ENCODE measurements at regions not wholly inside any gene's neighbourhood (a gene's known extent, or its start where the extent isn't known, plus 50 kb on each side); places are given as distances from the start of the nearest gene placed in this dataset.

- Histone ChIP-seq H3K4me1 (ENCODE audit: control insufficient read depth, insufficient read depth, low read length) (no peaks in the 10 kb centered on the region), H3K27ac (ENCODE audit: low read length) (no peak overlapping the region), H3K4me3 (ENCODE audit: low read length in 2 of 2) (no peak overlapping the region), H3K36me3 (ENCODE audit: control insufficient read depth in 2 of 2, insufficient read depth in 2 of 2, low read length in 2 of 2) (no peaks in the 10 kb centered on the region), H3K9ac (ENCODE audit: low read length in 2 of 2) (no peak overlapping the region), H3K9me3 (ENCODE audit: control insufficient read depth in 2 of 2, low read length in 2 of 2) (peaks cover 0 to 3% of the 10 kb centered on the region in 2 donors), H3K27me3 (ENCODE audit: control insufficient read depth in 1 of 2, insufficient read depth in 2 of 2, low read length in 2 of 2) (peaks cover 0 to 9% of the 10 kb centered on the region in 2 donors)
Observed at GRCh38 chr16:5378531-5378930, 280.9 kb upstream of the EEF2KMT start.

GRCh38 chr16:5377280-5377898, 279.8 kb upstream of the EEF2KMT start:
- Histone ChIP-seq H3K27ac (ENCODE audit: low read length) (no peak overlapping the region), H3K4me1 (ENCODE audit: control insufficient read depth, insufficient read depth, low read length) (no peaks in the 10 kb centered on the region), H3K27me3 (ENCODE audit: control insufficient read depth in 1 of 2, insufficient read depth in 2 of 2, low read length in 2 of 2) (peaks cover 0 to 9% of the 10 kb centered on the region in 2 donors), H3K4me3 (ENCODE audit: low read length in 2 of 2) (no peak overlapping the region), H3K36me3 (ENCODE audit: control insufficient read depth in 2 of 2, insufficient read depth in 2 of 2, low read length in 2 of 2) (no peaks in the 10 kb centered on the region), H3K9me3 (ENCODE audit: control insufficient read depth in 2 of 2, low read length in 2 of 2) (no peaks in the 10 kb centered on the region), H3K9ac (ENCODE audit: low read length in 2 of 2) (no peak overlapping the region)

- Histone ChIP-seq H3K9ac (ENCODE audit: low read length in 2 of 2) (no peak overlapping the region), H3K36me3 (ENCODE audit: control insufficient read depth in 2 of 2, insufficient read depth in 2 of 2, low read length in 2 of 2) (no peaks in the 10 kb centered on the region), H3K9me3 (ENCODE audit: control insufficient read depth in 2 of 2, low read length in 2 of 2) (peaks cover 0 to 3% of the 10 kb centered on the region in 2 donors), H3K4me3 (ENCODE audit: low read length in 2 of 2) (no peak overlapping the region), H3K27me3 (ENCODE audit: control insufficient read depth in 1 of 2, insufficient read depth in 2 of 2, low read length in 2 of 2) (peaks cover 0 to 9% of the 10 kb centered on the region in 2 donors), H3K27ac (ENCODE audit: low read length) (no peak overlapping the region), H3K4me1 (ENCODE audit: control insufficient read depth, insufficient read depth, low read length) (no peaks in the 10 kb centered on the region)
Observed at GRCh38 chr16:5374184-5374583, 276.6 kb upstream of the EEF2KMT start.

- Histone ChIP-seq H3K36me3 (ENCODE audit: control insufficient read depth in 2 of 2, insufficient read depth in 2 of 2, low read length in 2 of 2) (no peaks in the 10 kb centered on the region), H3K4me3 (ENCODE audit: low read length in 2 of 2) (no peak overlapping the region), H3K9me3 (ENCODE audit: control insufficient read depth in 2 of 2, low read length in 2 of 2) (peaks cover 0 to 3% of the 10 kb centered on the region in 2 donors), H3K9ac (ENCODE audit: low read length in 2 of 2) (no peak overlapping the region), H3K4me1 (ENCODE audit: control insufficient read depth, insufficient read depth, low read length) (no peaks in the 10 kb centered on the region), H3K27ac (ENCODE audit: low read length) (no peak overlapping the region), H3K27me3 (ENCODE audit: control insufficient read depth in 1 of 2, insufficient read depth in 2 of 2, low read length in 2 of 2) (no peaks in the 10 kb centered on the region)
Observed at GRCh38 chr16:5367951-5368350, 270.4 kb upstream of the EEF2KMT start.

- H3K9ac ChIP-seq (ENCODE audit: low read length in 2 of 2) = no peak overlapping the region
- no peak overlapping the region for H3K4me3 ChIP-seq (ENCODE audit: low read length in 2 of 2)
- H3K36me3 ChIP-seq (ENCODE audit: control insufficient read depth in 2 of 2, insufficient read depth in 2 of 2, low read length in 2 of 2) = no peaks in the 10 kb centered on the region
- no peak overlapping the region for H3K27ac ChIP-seq (ENCODE audit: low read length)
- peaks cover 0 to 3% of the 10 kb centered on the region in 2 donors for H3K9me3 ChIP-seq (ENCODE audit: control insufficient read depth in 2 of 2, low read length in 2 of 2)
- no peaks in the 10 kb centered on the region for H3K27me3 ChIP-seq (ENCODE audit: control insufficient read depth in 1 of 2, insufficient read depth in 2 of 2, low read length in 2 of 2)
- H3K4me1 ChIP-seq (ENCODE audit: control insufficient read depth, insufficient read depth, low read length) = no peaks in the 10 kb centered on the region
Observed at GRCh38 chr16:5366126-5366525, 268.5 kb upstream of the EEF2KMT start.

- Histone ChIP-seq H3K36me3 (ENCODE audit: control insufficient read depth in 2 of 2, insufficient read depth in 2 of 2, low read length in 2 of 2) (no peaks in the 10 kb centered on the region), H3K9me3 (ENCODE audit: control insufficient read depth in 2 of 2, low read length in 2 of 2) (no peaks in the 10 kb centered on the region)
Observed at GRCh38 chr16:5364186-5364585, 266.6 kb upstream of the EEF2KMT start.

GRCh38 chr16:5361322-5361721, 263.7 kb upstream of the EEF2KMT start:
- H3K9ac ChIP-seq (ENCODE audit: low read length in 2 of 2) = no peak overlapping the region
- no peak overlapping the region for H3K4me3 ChIP-seq (ENCODE audit: low read length in 2 of 2)
- H3K27ac ChIP-seq (ENCODE audit: low read length) = no peak overlapping the region
- H3K27me3 ChIP-seq (ENCODE audit: control insufficient read depth in 1 of 2, insufficient read depth in 2 of 2, low read length in 2 of 2) = no peaks in the 10 kb centered on the region
- no peaks in the 10 kb centered on the region for H3K4me1 ChIP-seq (ENCODE audit: control insufficient read depth, insufficient read depth, low read length)
- no peaks in the 10 kb centered on the region for H3K9me3 ChIP-seq (ENCODE audit: control insufficient read depth in 2 of 2, low read length in 2 of 2)
- H3K36me3 ChIP-seq (ENCODE audit: control insufficient read depth in 2 of 2, insufficient read depth in 2 of 2, low read length in 2 of 2) = no peaks in the 10 kb centered on the region

More at GRCh38 chr16:5364186-5364585, 266.6 kb upstream of the EEF2KMT start:
- Histone ChIP-seq H3K9ac (ENCODE audit: low read length in 2 of 2) (no peak overlapping the region), H3K4me3 (ENCODE audit: low read length in 2 of 2) (no peak overlapping the region), H3K27ac (ENCODE audit: low read length) (no peak overlapping the region), H3K4me1 (ENCODE audit: control insufficient read depth, insufficient read depth, low read length) (no peaks in the 10 kb centered on the region), H3K27me3 (ENCODE audit: control insufficient read depth in 1 of 2, insufficient read depth in 2 of 2, low read length in 2 of 2) (no peaks in the 10 kb centered on the region)

- no peaks in the 10 kb centered on the region for H3K27me3 ChIP-seq (ENCODE audit: control insufficient read depth in 1 of 2, insufficient read depth in 2 of 2, low read length in 2 of 2)
- H3K4me1 ChIP-seq (ENCODE audit: control insufficient read depth, insufficient read depth, low read length) = no peaks in the 10 kb centered on the region
- no peak overlapping the region for H3K9ac ChIP-seq (ENCODE audit: low read length in 2 of 2)
- no peak overlapping the region for H3K27ac ChIP-seq (ENCODE audit: low read length)
- no peaks in the 10 kb centered on the region for H3K9me3 ChIP-seq (ENCODE audit: control insufficient read depth in 2 of 2, low read length in 2 of 2)
- H3K36me3 ChIP-seq (ENCODE audit: control insufficient read depth in 2 of 2, insufficient read depth in 2 of 2, low read length in 2 of 2) = no peaks in the 10 kb centered on the region
- H3K4me3 ChIP-seq (ENCODE audit: low read length in 2 of 2) = no peak overlapping the region
Observed at GRCh38 chr16:5354645-5355044, 257.1 kb upstream of the EEF2KMT start.

- no peaks in the 10 kb centered on the region for H3K36me3 ChIP-seq (ENCODE audit: control insufficient read depth in 2 of 2, insufficient read depth in 2 of 2, low read length in 2 of 2)
- H3K9me3 ChIP-seq (ENCODE audit: control insufficient read depth in 2 of 2, low read length in 2 of 2) = no peaks in the 10 kb centered on the region
- H3K9ac ChIP-seq (ENCODE audit: low read length in 2 of 2) = no peak overlapping the region
- no peak overlapping the region for H3K4me3 ChIP-seq (ENCODE audit: low read length in 2 of 2)
- H3K4me1 ChIP-seq (ENCODE audit: control insufficient read depth, insufficient read depth, low read length) = no peaks in the 10 kb centered on the region
- no peak overlapping the region for H3K27ac ChIP-seq (ENCODE audit: low read length)
- H3K27me3 ChIP-seq (ENCODE audit: control insufficient read depth in 1 of 2, insufficient read depth in 2 of 2, low read length in 2 of 2) = no peaks in the 10 kb centered on the region
Observed at GRCh38 chr16:5349670-5350517, 252.3 kb upstream of the EEF2KMT start.

GRCh38 chr16:5349101-5349500, 251.5 kb upstream of the EEF2KMT start:
- H3K4me1 ChIP-seq (ENCODE audit: control insufficient read depth, insufficient read depth, low read length) = no peaks in the 10 kb centered on the region

GRCh38 chr16:5347561-5347960, 250.0 kb upstream of the EEF2KMT start:
- no peak overlapping the region for H3K27ac ChIP-seq (ENCODE audit: low read length)
- H3K9me3 ChIP-seq (ENCODE audit: control insufficient read depth in 2 of 2, low read length in 2 of 2) = peaks cover 3 to 5% of the 10 kb centered on the region in 2 donors
- no peak overlapping the region for H3K9ac ChIP-seq (ENCODE audit: low read length in 2 of 2)
- no peak overlapping the region for H3K4me3 ChIP-seq (ENCODE audit: low read length in 2 of 2)
- H3K36me3 ChIP-seq (ENCODE audit: control insufficient read depth in 2 of 2, insufficient read depth in 2 of 2, low read length in 2 of 2) = no peaks in the 10 kb centered on the region
- H3K4me1 ChIP-seq (ENCODE audit: control insufficient read depth, insufficient read depth, low read length) = no peaks in the 10 kb centered on the region
- H3K27me3 ChIP-seq (ENCODE audit: control insufficient read depth in 1 of 2, insufficient read depth in 2 of 2, low read length in 2 of 2) = no peaks in the 10 kb centered on the region

More at GRCh38 chr16:5349101-5349500, 251.5 kb upstream of the EEF2KMT start:
- no peak overlapping the region for H3K9ac ChIP-seq (ENCODE audit: low read length in 2 of 2)
- H3K4me3 ChIP-seq (ENCODE audit: low read length in 2 of 2) = no peak overlapping the region
- H3K27me3 ChIP-seq (ENCODE audit: control insufficient read depth in 1 of 2, insufficient read depth in 2 of 2, low read length in 2 of 2) = no peaks in the 10 kb centered on the region
- H3K27ac ChIP-seq (ENCODE audit: low read length) = no peak overlapping the region
- no peaks in the 10 kb centered on the region for H3K36me3 ChIP-seq (ENCODE audit: control insufficient read depth in 2 of 2, insufficient read depth in 2 of 2, low read length in 2 of 2)
- peaks cover 3% of the 10 kb centered on the region in 2 donors for H3K9me3 ChIP-seq (ENCODE audit: control insufficient read depth in 2 of 2, low read length in 2 of 2)
